GM23338 (cell line): ENCODE measurements at regions not wholly inside any gene's neighbourhood (a gene's known extent, or its start where the extent isn't known, plus 50 kb on each side); places are given as distances from the start of the nearest gene placed in this dataset.

Experiments used
- ATAC-seq: fragments of 200-7000 bp; cut with Tn5 transposase; 3 replicates; pipeline ENCODE4 v1.9.1; 2020
- DNase-seq: peaks from one replicate; pipeline ENCODE4 v3.0.0-alpha.2; 2015; ENCODE audit warnings: low spot score
- H2AFZ ChIP-seq: fragments of 200-600 bp; sonication (generic); 2 replicates; pipeline ENCODE4 v1.8.0; 2016; ENCODE audit warnings: antibody characterized with exemption, mild to moderate bottlenecking, moderate library complexity
- H3F3A ChIP-seq: fragments of 200-600 bp; sonication (generic); replicated peaks from 2 replicates; pipeline ENCODE4 v1.8.0; 2017; ENCODE audit warnings: antibody characterized with exemption, mixed run types, low read depth
- H3K27ac ChIP-seq: fragments of 200-600 bp; sonication (generic); 2 replicates; pipeline ENCODE4 v1.6.1; 2016; ENCODE audit warnings: low read depth
- H3K27me3 ChIP-seq: fragments of 200-600 bp; sonication (generic); 2 replicates; pipeline ENCODE4 v1.8.0; 2016; ENCODE audit warnings: mild to moderate bottlenecking, mixed run types, moderate library complexity; ENCODE audit not compliant: insufficient read depth
- H3K36me3 ChIP-seq: fragments of 200-600 bp; sonication (generic); 2 replicates; pipeline ENCODE4 v1.8.0; 2016; ENCODE audit warnings: mild to moderate bottlenecking; ENCODE audit not compliant: insufficient read depth
- H3K4me1 ChIP-seq: fragments of 200-600 bp; sonication (generic); 2 replicates; pipeline ENCODE4 v1.8.0; 2016; ENCODE audit warnings: mild to moderate bottlenecking, moderate library complexity; ENCODE audit not compliant: insufficient read depth
- H3K4me2 ChIP-seq: fragments of 200-600 bp; sonication (generic); 2 replicates; pipeline ENCODE4 v1.7.1; 2017; ENCODE audit warnings: mixed run types
- H3K4me3 ChIP-seq: fragments of 200-600 bp; sonication (generic); 2 replicates; pipeline ENCODE4 v1.6.1; 2016; ENCODE audit warnings: mixed run types
- H3K79me2 ChIP-seq: fragments of 200-600 bp; sonication (generic); replicated peaks from 2 replicates; pipeline ENCODE4 v1.8.0; 2017; ENCODE audit warnings: mild to moderate bottlenecking; ENCODE audit not compliant: insufficient read depth
- H3K9me2 ChIP-seq: fragments of 200-600 bp; sonication (generic); 2 replicates; pipeline ENCODE4 v1.8.0; 2017; ENCODE audit not compliant: insufficient read depth
- H4K20me1 ChIP-seq: fragments of 200-600 bp; sonication (generic); replicated peaks from 2 replicates; pipeline ENCODE4 v1.8.0; 2017; ENCODE audit warnings: mild to moderate bottlenecking; ENCODE audit not compliant: insufficient read depth
- H3K27ac Mint-ChIP-seq: 2 replicates; pipeline ENCODE4 v1.8.0; 2020; ENCODE audit warnings: inconsistent platforms, mild to moderate bottlenecking, moderate library complexity, mixed read lengths
- H3K27me3 Mint-ChIP-seq: 3 replicates; pipeline ENCODE4 v1.8.0; 2022; ENCODE audit warnings: low read depth, mild to moderate bottlenecking, moderate library complexity, mixed read lengths, inconsistent platforms; ENCODE audit not compliant: insufficient read depth, poor library complexity
- H3K36me3 Mint-ChIP-seq: 3 replicates; pipeline ENCODE4 v1.8.0; 2021; ENCODE audit warnings: low read depth, mild to moderate bottlenecking, inconsistent platforms, moderate library complexity, mixed read lengths
- H3K4me1 Mint-ChIP-seq: 3 replicates; pipeline ENCODE4 v1.8.0; 2020; ENCODE audit warnings: mild to moderate bottlenecking, inconsistent platforms, mixed read lengths
- H3K4me3 Mint-ChIP-seq: 3 replicates; pipeline ENCODE4 v1.8.0; 2021; ENCODE audit warnings: moderate library complexity, mild to moderate bottlenecking, inconsistent platforms, mixed read lengths
- H3K9me3 Mint-ChIP-seq: 3 replicates; pipeline ENCODE4 v1.8.0; 2020; ENCODE audit warnings: moderate library complexity, mild to moderate bottlenecking, inconsistent platforms, mixed read lengths
- CTCF ChIP-seq, 2 experiments: fragments of 200-600 bp in 1 of 2; sonication (generic) in 1 of 2; conservative IDR thresholded peaks; 2 replicates each; pipeline versions ENCODE4 v1.5.1 to v1.6.1; 2016 to 2017; ENCODE audit warnings: antibody characterized with exemption in 2 of 2, low read depth in 2 of 2, mild to moderate bottlenecking in 2 of 2, moderate library complexity in 1 of 2
- EZH2phosphoT487 ChIP-seq: fragments of 200-600 bp; sonication (generic); IDR thresholded peaks from one replicate; pipeline ENCODE4 v1.8.1; 2018; ENCODE audit warnings: antibody characterized with exemption; ENCODE audit not compliant: unreplicated experiment
- JUNB ChIP-seq: IDR thresholded peaks from one replicate; pipeline ENCODE4 v1.6.1; 2016; ENCODE audit warnings: antibody characterized with exemption; ENCODE audit not compliant: unreplicated experiment
- POLR2AphosphoS5 ChIP-seq: IDR thresholded peaks from 2 replicates; pipeline ENCODE4 v1.6.1; 2016; ENCODE audit warnings: antibody characterized with exemption, low read depth
- ZNF462 ChIP-seq: fragments of 250-450 bp; sonication (Bioruptor Pico); IDR thresholded peaks from 2 replicates; pipeline ENCODE4 v1.5.0; 2020; ENCODE audit warnings: mild to moderate bottlenecking, moderate library complexity

DNA sequence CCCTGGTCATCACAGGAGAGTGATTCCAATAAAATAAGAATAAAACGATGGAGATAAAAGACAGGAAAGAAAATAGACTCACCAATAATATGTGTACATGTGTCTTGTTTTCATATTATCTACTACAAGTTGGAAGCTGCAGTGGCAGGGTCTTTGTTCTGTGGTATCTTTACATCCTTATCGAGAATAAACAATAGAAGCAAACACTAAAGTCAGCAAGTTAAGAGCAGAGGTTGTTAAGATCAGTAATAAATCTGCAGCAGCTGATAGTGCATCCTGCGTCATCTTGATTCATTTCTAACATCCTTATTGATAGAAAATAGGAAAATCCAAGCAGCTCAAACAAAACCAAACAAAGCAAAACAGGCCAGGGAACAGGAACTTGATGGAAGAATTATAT is 107.4 kb downstream of the RPS29 start:
- Histone ChIP-seq H3K4me1 (no peaks in the 10 kb centered on the region), H3K4me3 (no peak overlapping the region), H3K79me2 (no peaks in the 10 kb centered on the region), H2AFZ (0 out of 2 replicates have a peak overlapping the region, but pooled peaks have one; percentile 9), H3F3A (no peaks in the 10 kb centered on the region), H3K4me2 (no peak overlapping the region), H3K27me3 (no peaks in the 10 kb centered on the region), H3K9me2 (no peaks in the 10 kb centered on the region), H3K36me3 (no peaks in the 10 kb centered on the region), H3K27ac (no peak overlapping the region), H4K20me1 (no peaks in the 10 kb centered on the region)
- peaks cover 3% of the 10 kb centered on the region; the same call in 1 of the 3 replicates for H3K4me1 Mint-ChIP-seq
- DNase-seq (no peak), ATAC-seq (no peak)
- no peaks in the 10 kb centered on the region for H3K9me3 Mint-ChIP-seq
- no peaks in the 10 kb centered on the region; the same call in 2 of the 3 replicates for H3K36me3 Mint-ChIP-seq
- TF ChIP-seq ZNF462 (CRISPR knock-in tag) (no peak), POLR2AphosphoS5 (no peak), CTCF (conservative IDR thresholded peaks at IDR 0.05; ENCODE audit: low read depth in 2 of 2) (no peak), JUNB (no peak), EZH2phosphoT487 (no peak)
- no peaks in the 10 kb centered on the region for H3K27me3 Mint-ChIP-seq
- H3K27ac Mint-ChIP-seq = no peak overlapping the region
- H3K4me3 Mint-ChIP-seq = no peak overlapping the region
